ENCODE measurements at regions not wholly inside any gene's neighbourhood (a gene's known extent, or its start where the extent isn't known, plus 50 kb on each side); places are given as distances from the start of the nearest gene placed in this dataset.
"Not testable (repeated sequence)": the region's sequence is repeated elsewhere in the genome, so short reads cannot be mapped to it uniquely, and the experiment has no call there.

- WGBS, 5 donors: 81 to 85% (median 84%) methylated on average over 19 of the region's 19 CpGs
- intact Hi-C loops (cut with DNase I; ENCODE audit: low total_unique reads): no loop called here
- H3K27me3 ChIP-seq: peaks cover 0 to 27% (median 0%) of the 10 kb centered on the region in 3 donors
- peak in 1 of 2 donors; percentile 71 for DNase-seq
- TF ChIP-seq POLR2A (IDR thresholded peaks at IDR 0.05): no peak
- TF ChIP-seq CTCF (IDR thresholded peaks at IDR 0.05): no peak
- no peak for TF ChIP-seq POLR2AphosphoS5 (IDR thresholded peaks at IDR 0.05)
- TF ChIP-seq EP300 (IDR thresholded peaks at IDR 0.05): no peak
- H3K4me1 ChIP-seq: no peaks in the 10 kb centered on the region
- H3K27ac ChIP-seq: no peak overlapping the region
- no peaks in the 10 kb centered on the region for H3K36me3 ChIP-seq
- H3K9me3 ChIP-seq: no peaks in the 10 kb centered on the region
- no peak overlapping the region for H3K4me3 ChIP-seq
Measured at GRCh38 chr4:3637326-3638016, 105.2 kb upstream of the LRPAP1 start.

DNA sequence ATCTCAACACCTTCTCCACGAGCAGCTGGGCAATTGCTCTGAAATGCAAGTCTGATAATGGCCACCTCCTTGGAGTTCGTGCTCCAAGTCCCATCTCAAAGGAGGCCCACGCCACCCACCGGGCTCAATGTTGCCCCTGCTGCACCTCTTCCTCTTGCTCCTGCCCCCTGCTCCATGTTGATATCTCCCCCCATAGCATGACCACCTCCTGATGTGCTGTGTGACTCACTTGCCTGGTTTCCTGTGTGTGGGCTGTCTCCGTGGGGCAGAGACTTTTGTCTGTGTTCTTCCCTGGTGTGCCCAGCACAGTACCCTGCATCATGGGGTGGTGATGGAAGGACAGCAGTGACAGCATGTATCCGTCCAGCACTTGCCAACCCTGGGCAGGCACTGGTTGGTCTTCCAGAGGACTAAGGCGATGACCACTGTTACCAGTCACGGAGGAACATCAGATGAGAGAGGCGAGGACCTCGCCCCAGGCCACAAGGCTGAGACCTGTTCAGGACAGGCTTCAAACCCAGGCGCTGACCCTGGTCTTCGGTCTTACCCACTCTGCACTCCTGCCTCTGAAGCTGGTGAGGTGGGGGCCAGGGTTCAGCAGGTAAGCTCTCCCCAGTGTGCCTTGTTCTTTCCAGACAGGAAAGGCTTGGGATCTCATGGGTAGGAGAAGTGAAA is 104.6 kb upstream of the LRPAP1 start:
- no peak overlapping the region for H3K27ac ChIP-seq
- H3K9me3 ChIP-seq: no peaks in the 10 kb centered on the region
- no peaks in the 10 kb centered on the region for H3K36me3 ChIP-seq
- no peak for DNase-seq
- intact Hi-C loops (cut with DNase I; ENCODE audit: low total_unique reads): no loop called here
- peaks cover 0 to 24% (median 0%) of the 10 kb centered on the region in 3 donors for H3K27me3 ChIP-seq
- 86 to 92% (median 89%) methylated on average over 12 of the region's 12 CpGs for WGBS, 5 donors
- TF ChIP-seq POLR2AphosphoS5 (IDR thresholded peaks at IDR 0.05): no peak
- TF ChIP-seq EP300 (IDR thresholded peaks at IDR 0.05): no peak
- TF ChIP-seq CTCF (IDR thresholded peaks at IDR 0.05): no peak
- TF ChIP-seq POLR2A (IDR thresholded peaks at IDR 0.05): no peak
- no peaks in the 10 kb centered on the region for H3K4me1 ChIP-seq
- H3K4me3 ChIP-seq: no peak overlapping the region

DNA sequence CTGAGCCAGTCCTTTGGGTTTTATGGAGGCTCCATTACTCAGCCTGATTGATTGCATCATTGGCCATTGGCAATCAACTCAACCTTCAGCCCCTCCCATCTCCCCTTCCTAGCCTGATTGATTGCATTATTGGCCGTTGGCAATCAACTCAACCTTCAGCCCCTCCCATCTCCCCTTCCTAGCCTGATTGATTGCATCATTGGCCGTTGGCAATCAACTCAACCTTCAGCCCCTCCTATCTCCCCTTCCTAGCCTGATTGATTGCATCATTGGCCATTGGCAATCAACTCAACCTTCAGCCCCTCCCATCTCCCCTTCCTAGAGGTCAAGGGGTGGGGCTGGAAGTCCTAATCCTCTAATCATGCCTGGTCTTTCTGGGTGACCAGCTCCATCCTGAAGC is 103.8 kb upstream of the LRPAP1 start:
- H3K36me3 ChIP-seq; H3K27ac ChIP-seq; H3K4me1 ChIP-seq; DNase-seq; H3K9me3 ChIP-seq; intact Hi-C loops (cut with DNase I; ENCODE audit: low total_unique reads); H3K4me3 ChIP-seq: not testable (repeated sequence)
- WGBS, 5 donors: 32 to 55% (median 42%) methylated on average over 2 of the region's 2 CpGs
- peaks cover 0 to 26% (median 0%) of the 10 kb centered on the region in 3 donors for H3K27me3 ChIP-seq

GRCh38 chr4:3634894-3635820 is 102.9 kb upstream of the LRPAP1 start:
- Histone ChIP-seq H3K4me3 (no peak overlapping the region), H3K36me3 (no peaks in the 10 kb centered on the region), H3K4me1 (no peaks in the 10 kb centered on the region), H3K27me3 (peaks cover 0 to 29% (median 0%) of the 10 kb centered on the region in 3 donors), H3K27ac (no peak overlapping the region), H3K9me3 (no peaks in the 10 kb centered on the region)
- WGBS, 5 donors: 67 to 81% (median 72%) methylated on average over 27 to 28 of the region's 28 CpGs
- DNase-seq: no peak
- intact Hi-C loops (cut with DNase I; ENCODE audit: low total_unique reads): no loop called here
- TF ChIP-seq POLR2A (IDR thresholded peaks at IDR 0.05): no peak
- no peak for TF ChIP-seq CTCF (IDR thresholded peaks at IDR 0.05)
- no peak for TF ChIP-seq POLR2AphosphoS5 (IDR thresholded peaks at IDR 0.05)

Data from stomach (tissue), 8 donors.